ENCODE measurements at regions not wholly inside any gene's neighbourhood (a gene's known extent, or its start where the extent isn't known, plus 50 kb on each side); places are given as distances from the start of the nearest gene placed in this dataset.

- no peak for TF ChIP-seq CTCF (IDR thresholded peaks at IDR 0.05; ENCODE audit: low read depth, low read length, missing input control)
- TF ChIP-seq YY1 (IDR thresholded peaks at IDR 0.05): no peak
- no peak for TF ChIP-seq GABPA (IDR thresholded peaks at IDR 0.05 in 1 of 2, conservative IDR thresholded peaks at IDR 0.05 in 1 of 2)
Observed at GRCh38 chr10:118839348-118839747, 84.6 kb upstream of the CACUL1 start.
